Naive B cell (primary cell): ENCODE measurements at regions not wholly inside any gene's neighbourhood (a gene's known extent, or its start where the extent isn't known, plus 50 kb on each side); places are given as distances from the start of the nearest gene placed in this dataset.

Experiments
- ATAC-seq, 2 donors: fragments of 150-1000 bp; cut with Tn5 transposase; 2 replicates each; pipeline ENCODE4 v1.10.0; 2021; ENCODE audit warnings: low read depth in 2 of 2, mild to moderate bottlenecking in 2 of 2, moderate library complexity in 2 of 2
- DNase-seq: peaks from one replicate; pipeline ENCODE4 v3.0.0; 2022
- H3K27ac Mint-ChIP-seq, 6 donors: one replicate each; pipeline ENCODE4 v1.8.0; 2020 to 2022; ENCODE audit warnings: mild to moderate bottlenecking in 6 of 6, mixed read lengths in 6 of 6, moderate library complexity in 5 of 6, inconsistent platforms in 2 of 6
- H3K27me3 Mint-ChIP-seq, 3 donors: one replicate each; pipeline ENCODE4 v1.8.0; 2021 to 2022; ENCODE audit warnings: mixed read lengths in 3 of 3, mild to moderate bottlenecking in 1 of 3
- H3K36me3 Mint-ChIP-seq, 2 donors: one replicate each; pipeline ENCODE4 v1.8.0; 2020 to 2022; ENCODE audit warnings: mixed read lengths in 2 of 2, inconsistent platforms in 1 of 2, mild to moderate bottlenecking in 1 of 2
- H3K4me1 Mint-ChIP-seq, 3 donors: one replicate each; pipeline ENCODE4 v1.8.0; 2020 to 2022; ENCODE audit warnings: mixed read lengths in 3 of 3, inconsistent platforms in 1 of 3, mild to moderate bottlenecking in 1 of 3, moderate library complexity in 1 of 3
- H3K4me3 Mint-ChIP-seq, 8 donors: one replicate each; pipeline ENCODE4 v1.8.0; 2020 to 2022; ENCODE audit warnings: mild to moderate bottlenecking in 8 of 8, mixed read lengths in 8 of 8, moderate library complexity in 8 of 8, inconsistent platforms in 2 of 8
- H3K9me3 Mint-ChIP-seq, 7 donors: one replicate each; pipeline ENCODE4 v1.8.0; 2020 to 2022; ENCODE audit warnings: mixed read lengths in 7 of 7, mild to moderate bottlenecking in 5 of 7, inconsistent platforms in 2 of 7, moderate library complexity in 1 of 7

GRCh38 chr2:126343136-126343535 is 312.8 kb upstream of the GYPC start:
- no peak overlapping the region for H3K27ac Mint-ChIP-seq
- no peaks in the 10 kb centered on the region for H3K36me3 Mint-ChIP-seq
- ATAC-seq: no peak
- no peak for DNase-seq
- H3K4me1 Mint-ChIP-seq: no peaks in the 10 kb centered on the region
- no peak overlapping the region for H3K4me3 Mint-ChIP-seq
- H3K9me3 Mint-ChIP-seq: peaks cover 0 to 9% (median 3%) of the 10 kb centered on the region in 7 donors
- no peaks in the 10 kb centered on the region for H3K27me3 Mint-ChIP-seq

- Mint-ChIP-seq H3K27ac (no peak overlapping the region), H3K4me3 (no peak overlapping the region), H3K27me3 (no peaks in the 10 kb centered on the region), H3K36me3 (no peaks in the 10 kb centered on the region), H3K4me1 (no peaks in the 10 kb centered on the region), H3K9me3 (peaks cover 0 to 4% (median 0%) of the 10 kb centered on the region in 7 donors)
- ATAC-seq (no peak), DNase-seq (no peak)
Observed at GRCh38 chr2:126344493-126344892, 311.5 kb upstream of the GYPC start.

- Mint-ChIP-seq H3K27me3 (no peaks in the 10 kb centered on the region), H3K4me1 (no peaks in the 10 kb centered on the region), H3K4me3 (no peak overlapping the region), H3K36me3 (no peaks in the 10 kb centered on the region), H3K27ac (no peak overlapping the region), H3K9me3 (peaks cover 0 to 7% (median 0%) of the 10 kb centered on the region in 7 donors)
- no peak for DNase-seq
- no peak for ATAC-seq
Observed at GRCh38 chr2:126345691-126346090, 310.3 kb upstream of the GYPC start.

- H3K4me3 Mint-ChIP-seq: no peak overlapping the region
- no peaks in the 10 kb centered on the region for H3K4me1 Mint-ChIP-seq
- ATAC-seq (no peak), DNase-seq (no peak)
- H3K27ac Mint-ChIP-seq: no peak overlapping the region
- no peaks in the 10 kb centered on the region for H3K36me3 Mint-ChIP-seq
- H3K9me3 Mint-ChIP-seq: peaks cover 0 to 5% (median 2%) of the 10 kb centered on the region in 7 donors
- peaks cover 0 to 4% (median 4%) of the 10 kb centered on the region in 3 donors for H3K27me3 Mint-ChIP-seq
Observed at GRCh38 chr2:126356631-126357030, 299.3 kb upstream of the GYPC start.

- DNase-seq: no peak
Observed at GRCh38 chr2:126358122-126358521, 297.8 kb upstream of the GYPC start.

GRCh38 chr2:126359494-126359893 is 296.5 kb upstream of the GYPC start:
- DNase-seq (no peak), ATAC-seq (no peak)
- Mint-ChIP-seq H3K4me1 (no peaks in the 10 kb centered on the region), H3K27me3 (peaks cover 0 to 4% (median 4%) of the 10 kb centered on the region in 3 donors), H3K4me3 (no peak overlapping the region), H3K27ac (no peak overlapping the region), H3K9me3 (peaks cover 0 to under 1% (median 0%) of the 10 kb centered on the region in 7 donors), H3K36me3 (no peaks in the 10 kb centered on the region)

More at GRCh38 chr2:126358122-126358521, 297.8 kb upstream of the GYPC start:
- Mint-ChIP-seq H3K4me3 (no peak overlapping the region), H3K9me3 (no peaks in the 10 kb centered on the region), H3K27ac (no peak overlapping the region), H3K36me3 (no peaks in the 10 kb centered on the region), H3K27me3 (peaks cover 0 to 4% (median 4%) of the 10 kb centered on the region in 3 donors), H3K4me1 (no peaks in the 10 kb centered on the region)
- no peak for ATAC-seq

GRCh38 chr2:126367361-126367760 is 288.6 kb upstream of the GYPC start:
- H3K4me3 Mint-ChIP-seq: no peak overlapping the region
- no peak for DNase-seq
- no peaks in the 10 kb centered on the region for H3K36me3 Mint-ChIP-seq
- no peaks in the 10 kb centered on the region for H3K4me1 Mint-ChIP-seq
- H3K27me3 Mint-ChIP-seq: no peaks in the 10 kb centered on the region
- no peak overlapping the region for H3K27ac Mint-ChIP-seq
- H3K9me3 Mint-ChIP-seq: peaks cover 0 to 2% (median 0%) of the 10 kb centered on the region in 7 donors
- no peak for ATAC-seq

GRCh38 chr2:126368758-126369157 is 287.2 kb upstream of the GYPC start:
- no peaks in the 10 kb centered on the region for H3K36me3 Mint-ChIP-seq
- no peak overlapping the region for H3K27ac Mint-ChIP-seq
- no peak for ATAC-seq
- H3K27me3 Mint-ChIP-seq: no peaks in the 10 kb centered on the region
- no peak for DNase-seq
- H3K4me3 Mint-ChIP-seq: no peak overlapping the region
- peaks cover 0 to 2% (median 0%) of the 10 kb centered on the region in 7 donors for H3K9me3 Mint-ChIP-seq
- H3K4me1 Mint-ChIP-seq: no peaks in the 10 kb centered on the region

GRCh38 chr2:126370201-126370600 is 285.8 kb upstream of the GYPC start:
- Mint-ChIP-seq H3K4me1 (no peaks in the 10 kb centered on the region), H3K9me3 (peaks cover 0 to 4% (median 0%) of the 10 kb centered on the region in 7 donors), H3K27me3 (no peaks in the 10 kb centered on the region), H3K27ac (no peak overlapping the region), H3K4me3 (no peak overlapping the region), H3K36me3 (no peaks in the 10 kb centered on the region)
- DNase-seq (no peak), ATAC-seq (no peak)

- no peak for DNase-seq
- Mint-ChIP-seq H3K4me1 (no peaks in the 10 kb centered on the region), H3K27me3 (no peaks in the 10 kb centered on the region), H3K36me3 (no peaks in the 10 kb centered on the region), H3K4me3 (no peak overlapping the region), H3K9me3 (peaks cover 0 to 5% (median under 1%) of the 10 kb centered on the region in 7 donors), H3K27ac (no peak overlapping the region)
- ATAC-seq: no peak
Observed at GRCh38 chr2:126372406-126372805, 283.6 kb upstream of the GYPC start.

GRCh38 chr2:126378176-126378575 is 277.8 kb upstream of the GYPC start:
- Mint-ChIP-seq H3K4me1 (no peaks in the 10 kb centered on the region), H3K36me3 (no peaks in the 10 kb centered on the region), H3K27me3 (peaks cover 7 to 19% (median 8%) of the 10 kb centered on the region in 3 donors), H3K4me3 (no peak overlapping the region), H3K27ac (no peak overlapping the region), H3K9me3 (peaks cover 0 to 8% (median 3%) of the 10 kb centered on the region in 7 donors)
- DNase-seq (no peak), ATAC-seq (no peak)

- H3K36me3 Mint-ChIP-seq: no peaks in the 10 kb centered on the region
- H3K4me1 Mint-ChIP-seq: no peaks in the 10 kb centered on the region
- H3K4me3 Mint-ChIP-seq: no peak overlapping the region
- ATAC-seq: no peak
- DNase-seq: no peak
- peaks cover 7 to 19% (median 8%) of the 10 kb centered on the region in 3 donors for H3K27me3 Mint-ChIP-seq
- H3K9me3 Mint-ChIP-seq: peaks cover 1 to 8% (median 4%) of the 10 kb centered on the region in 7 donors
- H3K27ac Mint-ChIP-seq: no peak overlapping the region
Observed at GRCh38 chr2:126381091-126381490, 274.9 kb upstream of the GYPC start.

GRCh38 chr2:126382998-126383397 is 273.0 kb upstream of the GYPC start:
- DNase-seq (no peak), ATAC-seq (no peak)
- H3K4me1 Mint-ChIP-seq: no peaks in the 10 kb centered on the region
- peaks cover 7 to 19% (median 8%) of the 10 kb centered on the region in 3 donors for H3K27me3 Mint-ChIP-seq
- no peak overlapping the region for H3K27ac Mint-ChIP-seq
- no peak overlapping the region for H3K4me3 Mint-ChIP-seq
- H3K36me3 Mint-ChIP-seq: peaks cover 10 to 11% of the 10 kb centered on the region in 2 donors
- H3K9me3 Mint-ChIP-seq: peaks cover 5 to 23% (median 16%) of the 10 kb centered on the region in 7 donors

- Mint-ChIP-seq H3K27me3 (peaks cover 7 to 19% (median 8%) of the 10 kb centered on the region in 3 donors), H3K4me1 (no peaks in the 10 kb centered on the region), H3K9me3 (peaks cover 5 to 23% (median 16%) of the 10 kb centered on the region in 7 donors), H3K4me3 (no peak overlapping the region), H3K27ac (no peak overlapping the region), H3K36me3 (peaks cover 10 to 11% of the 10 kb centered on the region in 2 donors)
- ATAC-seq (no peak), DNase-seq (no peak)
Observed at GRCh38 chr2:126383800-126384199, 272.2 kb upstream of the GYPC start.

- Mint-ChIP-seq H3K36me3 (peaks cover 10 to 11% of the 10 kb centered on the region in 2 donors), H3K27me3 (peaks cover 0 to 8% (median 6%) of the 10 kb centered on the region in 3 donors), H3K4me1 (no peaks in the 10 kb centered on the region), H3K4me3 (no peak overlapping the region), H3K9me3 (peaks cover 8 to 23% (median 16%) of the 10 kb centered on the region in 7 donors), H3K27ac (no peak overlapping the region)
- ATAC-seq: no peak
- no peak for DNase-seq
Observed at GRCh38 chr2:126385441-126385840, 270.5 kb upstream of the GYPC start.
